ENCODE measurements at regions not wholly inside any gene's neighbourhood (a gene's known extent, or its start where the extent isn't known, plus 50 kb on each side); places are given as distances from the start of the nearest gene placed in this dataset.
"Not testable (repeated sequence)": the region's sequence is repeated elsewhere in the genome, so short reads cannot be mapped to it uniquely, and the experiment has no call there.

GRCh38 chr4:116244771-116245170 is 840.6 kb downstream of the TRAM1L1 start:
- no peak for DNase-seq
- no peak overlapping the region for H3K4me3 Mint-ChIP-seq (ENCODE audit: low read depth, unreplicated experiment)
- intact Hi-C loops (cut with micrococcal nuclease; ENCODE audit: unreplicated experiment) = no loop called here

GRCh38 chr4:116243431-116243830 is 841.9 kb downstream of the TRAM1L1 start:
- H3K36me3 Mint-ChIP-seq (ENCODE audit: insufficient read depth, unreplicated experiment) = no peaks in the 10 kb centered on the region
- no peak for DNase-seq
- no TSS peak for BruUV-seq (replicated peaks)
- no peak overlapping the region for H3K4me3 Mint-ChIP-seq (ENCODE audit: low read depth, unreplicated experiment)
- H3K27me3 Mint-ChIP-seq (ENCODE audit: unreplicated experiment) = no peaks in the 10 kb centered on the region
- no peak overlapping the region for H3K27ac Mint-ChIP-seq (ENCODE audit: unreplicated experiment)
- CTCF ChIA-PET = no interaction called here
- intact Hi-C loops (cut with micrococcal nuclease; ENCODE audit: unreplicated experiment) = no loop called here
- H3K4me1 Mint-ChIP-seq (ENCODE audit: low read depth, unreplicated experiment) = no peaks in the 10 kb centered on the region
- H3K9me3 Mint-ChIP-seq (ENCODE audit: low read depth, unreplicated experiment) = no peaks in the 10 kb centered on the region
- TF ChIP-seq CTCF (IDR thresholded peaks at IDR 0.05; ENCODE audit: unreplicated experiment) = no peak

More at GRCh38 chr4:116244771-116245170, 840.6 kb downstream of the TRAM1L1 start:
- BruUV-seq (replicated peaks) = no TSS peak
- CTCF ChIA-PET = no interaction called here
- no peaks in the 10 kb centered on the region for H3K4me1 Mint-ChIP-seq (ENCODE audit: low read depth, unreplicated experiment)
- H3K9me3 Mint-ChIP-seq (ENCODE audit: low read depth, unreplicated experiment) = no peaks in the 10 kb centered on the region
- TF ChIP-seq CTCF (IDR thresholded peaks at IDR 0.05; ENCODE audit: unreplicated experiment) = no peak
- H3K36me3 Mint-ChIP-seq (ENCODE audit: insufficient read depth, unreplicated experiment) = no peaks in the 10 kb centered on the region
- no peak overlapping the region for H3K27ac Mint-ChIP-seq (ENCODE audit: unreplicated experiment)
- H3K27me3 Mint-ChIP-seq (ENCODE audit: unreplicated experiment) = no peaks in the 10 kb centered on the region

- DNase-seq = no peak
- BruUV-seq (replicated peaks) = no TSS peak
- no peaks in the 10 kb centered on the region for H3K4me1 Mint-ChIP-seq (ENCODE audit: low read depth, unreplicated experiment)
- TF ChIP-seq CTCF (IDR thresholded peaks at IDR 0.05; ENCODE audit: unreplicated experiment) = no peak
- H3K9me3 Mint-ChIP-seq (ENCODE audit: low read depth, unreplicated experiment) = no peaks in the 10 kb centered on the region
- intact Hi-C loops (cut with micrococcal nuclease; ENCODE audit: unreplicated experiment) = no loop called here
- CTCF ChIA-PET = no interaction called here
- no peak overlapping the region for H3K27ac Mint-ChIP-seq (ENCODE audit: unreplicated experiment)
- H3K4me3 Mint-ChIP-seq (ENCODE audit: low read depth, unreplicated experiment) = no peak overlapping the region
- H3K27me3 Mint-ChIP-seq (ENCODE audit: unreplicated experiment) = no peaks in the 10 kb centered on the region
- H3K36me3 Mint-ChIP-seq (ENCODE audit: insufficient read depth, unreplicated experiment) = no peaks in the 10 kb centered on the region
Observed at GRCh38 chr4:116233971-116234370, 851.4 kb downstream of the TRAM1L1 start.

- H3K27ac Mint-ChIP-seq (ENCODE audit: unreplicated experiment); H3K27me3 Mint-ChIP-seq (ENCODE audit: unreplicated experiment); H3K36me3 Mint-ChIP-seq (ENCODE audit: insufficient read depth, unreplicated experiment); H3K9me3 Mint-ChIP-seq (ENCODE audit: low read depth, unreplicated experiment); H3K4me1 Mint-ChIP-seq (ENCODE audit: low read depth, unreplicated experiment); BruUV-seq (replicated peaks); H3K4me3 Mint-ChIP-seq (ENCODE audit: low read depth, unreplicated experiment); intact Hi-C loops (cut with micrococcal nuclease; ENCODE audit: unreplicated experiment); CTCF ChIA-PET; DNase-seq: not testable (repeated sequence)
Observed at GRCh38 chr4:116231999-116232398, 853.4 kb downstream of the TRAM1L1 start.

GRCh38 chr4:116229420-116229819 is 856.0 kb downstream of the TRAM1L1 start:
- no peak for TF ChIP-seq CTCF (IDR thresholded peaks at IDR 0.05; ENCODE audit: unreplicated experiment)
- no peaks in the 10 kb centered on the region for H3K36me3 Mint-ChIP-seq (ENCODE audit: insufficient read depth, unreplicated experiment)
- no TSS peak for BruUV-seq (replicated peaks)

More at GRCh38 chr4:116229420-116229819, 856.0 kb downstream of the TRAM1L1 start:
- no peak for DNase-seq
- H3K9me3 Mint-ChIP-seq (ENCODE audit: low read depth, unreplicated experiment) = peaks cover 3% of the 10 kb centered on the region
- no peaks in the 10 kb centered on the region for H3K4me1 Mint-ChIP-seq (ENCODE audit: low read depth, unreplicated experiment)
- H3K27ac Mint-ChIP-seq (ENCODE audit: unreplicated experiment) = no peak overlapping the region
- H3K4me3 Mint-ChIP-seq (ENCODE audit: low read depth, unreplicated experiment) = no peak overlapping the region
- CTCF ChIA-PET = no interaction called here
- intact Hi-C loops (cut with micrococcal nuclease; ENCODE audit: unreplicated experiment) = no loop called here
- no peaks in the 10 kb centered on the region for H3K27me3 Mint-ChIP-seq (ENCODE audit: unreplicated experiment)
